H1 (cell line): ENCODE measurements at regions not wholly inside any gene's neighbourhood (a gene's known extent, or its start where the extent isn't known, plus 50 kb on each side); places are given as distances from the start of the nearest gene placed in this dataset.

Experiments used
- CTCF ChIP-seq, 3 experiments: IDR thresholded peaks; 1 replicate in 2 of 3; 2 replicates in 1 of 3; pipeline versions ENCODE4 v1.5.1 to v1.6.1; 2011; ENCODE audit warnings: low read length in 3 of 3, mild to moderate bottlenecking in 3 of 3, inconsistent platforms in 2 of 3, low read depth in 1 of 3, moderate library complexity in 1 of 3; ENCODE audit not compliant: insufficient read depth in 1 of 3; ENCODE audit errors: control extremely low read depth in 1 of 3
- MAX ChIP-seq: IDR thresholded peaks from 2 replicates; pipeline ENCODE4 v1.6.1; 2012; ENCODE audit warnings: inconsistent platforms
- POLR2A ChIP-seq, 2 experiments: IDR thresholded peaks; 1 replicate in 1 of 2; 2 replicates in 1 of 2; pipeline ENCODE4 v1.6.1; 2011; ENCODE audit warnings: low read depth in 2 of 2, low read length in 2 of 2, mild to moderate bottlenecking in 2 of 2; ENCODE audit errors: control extremely low read depth in 1 of 2

- TF ChIP-seq MAX (no peak), POLR2A (IDR thresholded peaks at IDR 0.05; ENCODE audit: control extremely low read depth in 1 of 2, low read depth in 2 of 2, low read length in 2 of 2) (no peak), CTCF (IDR thresholded peaks at IDR 0.05; ENCODE audit: control extremely low read depth in 1 of 3, insufficient read depth in 1 of 3, low read depth in 1 of 3, low read length in 3 of 3) (no peak)
Measured at GRCh38 chr5:67620424-67621397, 424.1 kb upstream of the CD180 start.
